ENCODE measurements at regions not wholly inside any gene's neighbourhood (a gene's known extent, or its start where the extent isn't known, plus 50 kb on each side); places are given as distances from the start of the nearest gene placed in this dataset.

- TF ChIP-seq POLR2AphosphoS5 (IDR thresholded peaks at IDR 0.05; ENCODE audit: insufficient read depth in 1 of 2, low read depth in 1 of 2) (no peak), POLR2A (IDR thresholded peaks at IDR 0.05) (no peak), CTCF (IDR thresholded peaks at IDR 0.05) (no peak)
Observed at GRCh38 chr14:58738189-58738836, 100.6 kb downstream of the DACT1 start.

GRCh38 chr14:58738876-58739275, 101.1 kb downstream of the DACT1 start:
- H3K9me3 ChIP-seq: no peaks in the 10 kb centered on the region
- H3K36me3 ChIP-seq: no peaks in the 10 kb centered on the region
- no peak for DNase-seq (ENCODE audit: extremely low spot score in 2 of 2)
- intact Hi-C loops (cut with DNase I): no loop called here
- TF ChIP-seq POLR2A (IDR thresholded peaks at IDR 0.05) (no peak), CTCF (IDR thresholded peaks at IDR 0.05) (no peak), POLR2AphosphoS5 (IDR thresholded peaks at IDR 0.05; ENCODE audit: insufficient read depth in 1 of 2, low read depth in 1 of 2) (no peak)
- no peak overlapping the region for H3K4me3 ChIP-seq
- no peaks in the 10 kb centered on the region for H3K27me3 ChIP-seq
- no peak overlapping the region for H3K27ac ChIP-seq
- no peaks in the 10 kb centered on the region for H3K4me1 ChIP-seq

More at GRCh38 chr14:58738189-58738836, 100.6 kb downstream of the DACT1 start:
- H3K4me1 ChIP-seq: no peaks in the 10 kb centered on the region
- no peaks in the 10 kb centered on the region for H3K36me3 ChIP-seq
- intact Hi-C loops (cut with DNase I): no loop called here
- H3K27me3 ChIP-seq: no peaks in the 10 kb centered on the region
- DNase-seq (ENCODE audit: extremely low spot score in 2 of 2): no peak
- no peak overlapping the region for H3K27ac ChIP-seq
- no peaks in the 10 kb centered on the region for H3K9me3 ChIP-seq
- no peak overlapping the region for H3K4me3 ChIP-seq

GRCh38 chr14:58739674-58740073, 101.9 kb downstream of the DACT1 start:
- no peak for DNase-seq (ENCODE audit: extremely low spot score in 2 of 2)
- H3K9me3 ChIP-seq: no peaks in the 10 kb centered on the region
- no peaks in the 10 kb centered on the region for H3K27me3 ChIP-seq
- no peaks in the 10 kb centered on the region for H3K4me1 ChIP-seq
- intact Hi-C loops (cut with DNase I): no loop called here
- no peak overlapping the region for H3K27ac ChIP-seq
- TF ChIP-seq POLR2A (IDR thresholded peaks at IDR 0.05): no peak
- TF ChIP-seq POLR2AphosphoS5 (IDR thresholded peaks at IDR 0.05; ENCODE audit: insufficient read depth in 1 of 2, low read depth in 1 of 2): no peak
- no peak for TF ChIP-seq CTCF (IDR thresholded peaks at IDR 0.05)
- no peak overlapping the region for H3K4me3 ChIP-seq
- H3K36me3 ChIP-seq: no peaks in the 10 kb centered on the region

- Histone ChIP-seq H3K4me3 (no peak overlapping the region), H3K27me3 (no peaks in the 10 kb centered on the region), H3K4me1 (no peaks in the 10 kb centered on the region), H3K9me3 (no peaks in the 10 kb centered on the region), H3K36me3 (no peaks in the 10 kb centered on the region), H3K27ac (no peak overlapping the region)
- intact Hi-C loops (cut with DNase I): no loop called here
- TF ChIP-seq POLR2A (IDR thresholded peaks at IDR 0.05): no peak
- no peak for TF ChIP-seq POLR2AphosphoS5 (IDR thresholded peaks at IDR 0.05; ENCODE audit: insufficient read depth in 1 of 2, low read depth in 1 of 2)
- TF ChIP-seq CTCF (IDR thresholded peaks at IDR 0.05): no peak
- DNase-seq (ENCODE audit: extremely low spot score in 2 of 2): no peak
Observed at GRCh38 chr14:58740379-58740935, 102.7 kb downstream of the DACT1 start.

- no peaks in the 10 kb centered on the region for H3K27me3 ChIP-seq
- no peak for TF ChIP-seq CTCF (IDR thresholded peaks at IDR 0.05)
- no peak for TF ChIP-seq POLR2AphosphoS5 (IDR thresholded peaks at IDR 0.05; ENCODE audit: insufficient read depth in 1 of 2, low read depth in 1 of 2)
- TF ChIP-seq POLR2A (IDR thresholded peaks at IDR 0.05): no peak
- no peak overlapping the region for H3K4me3 ChIP-seq
- no peaks in the 10 kb centered on the region for H3K36me3 ChIP-seq
- intact Hi-C loops (cut with DNase I): no loop called here
- H3K4me1 ChIP-seq: peaks cover 18% of the 10 kb centered on the region
- no peak for DNase-seq (ENCODE audit: extremely low spot score in 2 of 2)
- no peak overlapping the region for H3K27ac ChIP-seq
- H3K9me3 ChIP-seq: no peaks in the 10 kb centered on the region
Observed at GRCh38 chr14:58744801-58745394, 107.1 kb downstream of the DACT1 start.

All from vagina (tissue), 2 donors.